ENCODE measurements at regions not wholly inside any gene's neighbourhood (a gene's known extent, or its start where the extent isn't known, plus 50 kb on each side); places are given as distances from the start of the nearest gene placed in this dataset.

- DNase-seq (ENCODE audit: low read depth), result no peak
These were observed 81.7 kb upstream of the NECTIN1 start for GRCh38 chr11:119810478-119811232.

DNA sequence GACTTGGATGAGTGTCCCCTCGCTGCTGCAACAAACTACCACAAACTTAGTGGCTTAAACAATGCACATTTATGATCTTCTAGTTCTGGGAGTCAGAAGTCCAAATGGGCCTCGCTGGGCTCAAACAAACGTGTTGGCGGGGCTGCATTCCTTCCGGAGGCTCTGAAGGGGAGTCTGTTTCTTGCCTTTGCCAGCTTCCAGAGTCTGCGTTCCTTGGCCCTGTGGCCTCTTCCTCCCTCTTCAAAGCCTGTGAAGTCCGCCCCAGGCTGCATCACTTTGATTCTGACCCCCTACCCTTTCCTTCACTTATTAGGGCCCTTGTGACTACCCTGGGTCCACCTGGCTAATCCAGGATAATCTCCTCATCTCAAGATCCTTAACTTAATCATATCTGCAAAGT, 80.3 kb upstream of the NECTIN1 start:
- DNase-seq (ENCODE audit: low read depth), result no peak

GRCh38 chr11:119808407-119809185, 79.6 kb upstream of the NECTIN1 start:
- no peak for DNase-seq (ENCODE audit: low read depth)

- no peak for DNase-seq (ENCODE audit: low read depth)
These were observed 78.8 kb upstream of the NECTIN1 start for GRCh38 chr11:119807841-119808240.

GRCh38 chr11:119807402-119807801, 78.4 kb upstream of the NECTIN1 start:
- DNase-seq (ENCODE audit: low read depth), result no peak

DNA sequence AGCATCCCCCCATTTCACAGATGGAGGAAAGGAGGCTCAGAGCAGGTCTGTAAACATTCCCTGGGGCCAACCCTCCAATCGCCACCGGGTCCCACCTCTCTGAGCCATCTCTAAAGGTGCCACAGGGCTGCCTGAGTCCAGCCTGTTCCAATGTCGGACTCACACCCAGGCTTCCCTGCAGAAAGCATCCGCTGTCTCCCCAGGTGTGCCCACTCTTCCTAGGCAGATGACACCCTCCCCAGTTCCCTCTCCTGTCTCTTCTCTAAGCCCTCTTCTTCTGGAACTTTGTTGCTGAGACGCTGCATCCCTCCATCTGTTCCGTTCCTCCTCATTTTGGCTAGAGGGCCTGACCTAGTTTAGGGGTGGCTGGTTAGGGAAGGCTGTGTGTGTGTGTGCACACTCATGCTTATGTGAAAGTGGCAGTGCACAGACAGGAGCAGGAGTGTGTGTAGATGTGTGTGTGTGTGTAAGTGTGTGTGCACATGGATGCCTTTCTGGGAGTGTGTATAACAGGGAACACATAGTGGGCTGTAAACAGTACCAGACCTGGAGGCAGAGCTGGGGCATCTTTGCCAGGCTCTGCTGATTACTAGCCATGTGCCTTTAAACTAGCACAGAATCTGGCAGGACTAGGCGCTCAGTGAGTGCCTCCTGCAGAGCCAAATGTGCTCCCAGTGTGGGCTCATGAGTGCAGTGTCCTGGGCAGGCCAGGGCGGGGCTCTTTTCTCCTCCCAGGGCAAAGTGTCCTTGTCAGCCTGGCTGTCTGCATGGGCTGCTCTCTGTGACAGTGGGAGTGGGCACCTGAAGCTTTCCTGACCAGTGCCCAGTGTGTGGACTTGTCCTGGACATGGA, 77.3 kb upstream of the NECTIN1 start:
- DNase-seq (ENCODE audit: low read depth), result no peak

- DNase-seq (ENCODE audit: low read depth), result no peak
These were observed 76.7 kb upstream of the NECTIN1 start for GRCh38 chr11:119805663-119806062.

DNA sequence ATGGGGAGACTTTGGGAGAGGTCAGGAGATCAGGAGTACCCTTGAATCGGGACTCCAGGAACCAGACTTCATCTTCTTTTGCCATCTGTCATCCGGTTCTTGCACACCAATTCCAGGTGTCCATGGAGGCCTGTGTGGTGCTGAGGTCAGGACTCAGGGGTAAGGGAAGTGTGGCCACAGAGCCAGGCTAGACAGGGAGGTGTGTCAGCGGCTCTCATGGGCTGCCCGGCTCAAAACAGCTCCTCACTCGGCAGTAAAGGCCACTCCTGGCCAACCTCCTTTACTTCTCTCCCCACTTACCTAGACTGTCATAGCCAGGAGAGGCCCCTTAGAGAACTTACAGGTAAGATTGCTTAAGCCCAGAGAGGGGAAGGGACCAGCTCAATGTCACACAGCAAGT, 75.7 kb upstream of the NECTIN1 start:
- DNase-seq (ENCODE audit: low read depth), result no peak

- no peak for DNase-seq (ENCODE audit: low read depth)
These were observed 74.8 kb upstream of the NECTIN1 start for GRCh38 chr11:119803726-119804294.

- DNase-seq (ENCODE audit: low read depth), result no peak
These were observed 74.1 kb upstream of the NECTIN1 start for GRCh38 chr11:119803139-119803538.

DNA sequence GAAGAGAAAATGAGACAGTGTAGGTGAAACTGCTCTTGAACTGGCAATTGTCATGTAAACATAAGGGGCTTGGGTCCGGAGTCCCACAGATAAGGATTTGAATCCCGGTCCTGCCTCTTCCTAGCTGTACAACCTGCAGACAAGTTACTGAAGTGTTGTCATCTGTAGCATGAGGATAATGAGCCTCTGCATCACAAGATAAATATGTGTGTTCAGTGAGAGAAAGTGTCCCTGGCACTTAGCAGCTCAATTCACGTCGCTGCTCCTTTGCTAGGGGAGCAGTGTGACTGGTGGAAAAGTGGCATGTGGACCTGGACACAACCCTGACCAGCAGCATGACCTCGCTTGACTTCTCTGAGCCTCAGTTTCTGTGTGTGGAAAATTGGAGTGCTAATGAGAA, 73.7 kb upstream of the NECTIN1 start:
- DNase-seq (ENCODE audit: low read depth), result no peak

DNA sequence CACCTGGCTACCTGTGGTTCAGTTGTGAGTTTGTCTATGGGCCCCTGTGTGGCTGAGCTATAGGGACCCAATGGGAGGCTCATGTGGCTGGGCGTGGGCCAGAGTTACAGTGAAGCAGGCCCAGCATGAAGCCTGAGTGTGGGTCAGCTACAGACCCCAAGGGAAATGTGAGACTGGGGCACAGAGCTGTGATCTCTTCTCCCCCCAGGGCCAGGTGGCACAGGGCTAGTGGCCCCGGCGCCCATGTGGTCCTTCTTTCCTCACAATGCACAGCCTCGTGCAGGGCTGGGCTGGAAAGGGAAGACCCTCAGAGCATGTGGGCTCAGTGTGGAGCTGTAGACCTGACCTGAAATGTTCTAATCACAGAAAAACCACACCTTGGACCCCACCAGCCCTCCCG, 71.6 kb upstream of the NECTIN1 start:
- no peak for DNase-seq (ENCODE audit: low read depth)

DNA sequence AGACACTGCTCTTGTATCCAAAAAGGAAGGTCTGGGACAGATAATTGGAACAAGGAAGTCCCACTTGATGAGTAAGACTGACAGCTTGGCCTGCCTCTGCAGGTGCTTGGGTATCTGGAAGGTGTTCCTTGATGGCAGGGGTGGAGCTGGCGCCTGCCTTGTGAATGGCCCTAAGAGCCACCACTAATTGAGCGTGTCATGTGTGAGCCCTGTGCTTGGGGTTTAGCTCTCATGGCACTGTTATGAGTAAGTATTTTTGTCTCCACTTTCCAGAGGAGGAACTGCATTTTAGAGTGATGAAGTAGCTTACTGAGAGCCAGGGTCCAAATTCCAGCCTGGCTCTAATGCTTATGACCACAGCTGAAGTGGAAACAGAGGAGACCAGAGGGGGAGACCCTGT, 71.2 kb upstream of the NECTIN1 start:
- DNase-seq (ENCODE audit: low read depth), result no peak

DNA sequence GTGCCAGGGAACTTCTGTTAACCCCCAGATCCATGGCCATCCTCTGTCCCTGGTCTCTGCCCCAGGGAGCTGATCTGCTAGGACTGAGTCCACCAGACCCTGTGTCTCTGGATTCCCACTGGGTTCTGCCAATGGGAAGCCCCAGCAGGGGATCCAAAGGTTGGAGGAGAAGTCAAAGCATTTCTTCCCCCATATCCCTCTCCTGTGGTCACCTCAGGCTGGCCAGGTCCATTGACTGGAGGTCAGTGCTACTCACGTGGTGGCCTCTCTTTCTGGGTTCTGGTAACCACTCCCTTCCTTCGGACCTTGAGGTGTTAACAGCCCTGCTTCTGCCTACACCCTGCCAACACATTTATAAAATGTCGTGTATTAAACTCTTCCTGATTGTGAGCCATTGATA, 69.7 kb upstream of the NECTIN1 start:
- no peak for DNase-seq (ENCODE audit: low read depth)

DNA sequence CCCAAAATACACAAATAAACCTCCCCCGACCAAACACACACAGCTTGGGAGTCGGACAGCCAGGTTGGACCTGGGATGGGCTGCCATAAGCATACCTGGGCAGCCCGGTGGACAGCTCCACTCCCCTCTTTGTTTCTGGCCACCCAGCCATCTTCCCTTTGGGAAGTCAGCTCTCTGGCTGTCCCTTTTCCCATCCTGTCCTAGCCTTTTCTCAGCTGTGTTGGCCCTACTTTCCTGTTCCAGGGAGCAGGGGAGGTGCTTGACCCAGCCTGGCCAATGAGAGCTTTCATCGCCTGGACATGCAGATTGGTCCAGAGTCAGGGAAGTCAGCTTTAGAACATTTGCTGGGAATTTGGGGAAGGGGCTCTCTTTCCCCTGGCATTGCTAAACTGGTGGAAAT, 68.7 kb upstream of the NECTIN1 start:
- DNase-seq (ENCODE audit: low read depth), result no peak

DNA sequence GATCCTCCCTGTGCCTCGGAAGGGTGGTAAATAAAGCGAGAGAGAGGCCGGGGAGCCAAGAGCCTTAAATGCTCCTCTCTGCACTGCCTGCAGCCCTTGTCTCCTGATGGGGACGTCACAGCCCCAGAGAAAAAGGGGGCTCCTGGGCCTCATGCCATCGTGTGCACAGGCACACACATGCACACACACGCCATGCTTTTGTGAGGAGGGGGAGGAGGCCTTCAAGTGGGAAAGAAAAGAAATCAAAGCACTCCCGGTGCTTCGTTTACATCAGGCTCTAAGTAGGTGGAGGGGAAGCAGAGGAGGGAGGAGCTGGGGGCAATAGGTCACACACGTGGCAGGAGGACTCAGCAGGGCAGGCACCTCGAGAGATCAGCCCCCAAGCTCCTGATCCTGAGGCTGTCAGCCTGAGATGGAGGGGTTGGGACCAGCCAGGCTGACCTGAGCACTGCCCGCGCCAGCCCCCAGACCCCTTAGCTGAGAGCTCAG, 68.2 kb upstream of the NECTIN1 start:
- no peak for DNase-seq (ENCODE audit: low read depth)

GRCh38 chr11:119796363-119797060, 67.5 kb upstream of the NECTIN1 start:
- no peak for DNase-seq (ENCODE audit: low read depth)

GRCh38 chr11:119795690-119796089, 66.7 kb upstream of the NECTIN1 start:
- DNase-seq (ENCODE audit: low read depth), result no peak

DNA sequence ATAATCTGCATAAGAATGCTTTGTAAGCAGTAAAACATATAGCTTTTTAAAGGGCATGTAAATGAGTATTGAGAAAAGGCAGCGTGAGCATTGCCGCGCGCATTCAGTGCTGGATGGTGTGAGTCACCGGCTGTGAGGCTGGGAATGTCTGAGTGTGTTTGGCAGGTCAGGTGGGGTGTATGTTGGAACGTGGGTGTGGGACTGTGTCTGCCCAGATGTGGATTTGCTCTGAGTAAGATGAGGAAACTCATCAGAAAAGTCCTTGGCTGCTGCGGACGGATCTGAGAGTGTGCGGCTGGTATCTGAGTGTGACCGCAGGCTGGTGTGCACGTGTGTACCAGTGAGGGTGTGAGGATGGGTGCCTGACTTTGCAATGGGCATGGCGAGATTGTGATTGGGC, 66.2 kb upstream of the NECTIN1 start:
- no peak for DNase-seq (ENCODE audit: low read depth)

GRCh38 chr11:119794756-119795155, 65.8 kb upstream of the NECTIN1 start:
- no peak for DNase-seq (ENCODE audit: low read depth)

DNA sequence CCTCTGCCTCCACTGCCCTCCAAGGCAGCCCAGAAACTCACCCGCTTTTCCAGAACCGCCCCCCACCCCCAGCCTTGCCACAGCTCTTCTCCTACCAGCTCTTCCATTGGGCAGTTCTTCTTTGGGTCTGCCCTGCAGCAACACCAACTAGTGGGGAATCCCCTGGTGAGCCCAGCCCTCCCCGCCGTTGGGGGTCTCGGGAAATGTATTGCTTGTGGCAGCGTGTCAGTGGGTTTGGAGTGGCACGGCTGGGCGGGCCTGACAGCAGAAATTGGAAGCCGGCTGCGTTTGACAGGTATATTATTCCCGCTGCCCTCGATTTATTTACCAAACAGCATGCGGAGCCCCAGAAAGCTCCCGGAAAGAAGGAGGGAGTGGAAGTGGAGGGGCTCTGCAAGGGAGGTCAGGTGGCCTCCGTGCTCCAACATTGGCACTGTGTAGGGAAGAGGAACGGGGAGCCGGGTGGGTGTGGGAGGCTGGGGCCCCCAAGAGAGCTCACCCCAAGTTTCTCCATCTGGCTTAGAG, 65.2 kb upstream of the NECTIN1 start:
- no peak for DNase-seq (ENCODE audit: low read depth)
